ENCODE measurements at regions not wholly inside any gene's neighbourhood (a gene's known extent, or its start where the extent isn't known, plus 50 kb on each side); places are given as distances from the start of the nearest gene placed in this dataset.

DNA sequence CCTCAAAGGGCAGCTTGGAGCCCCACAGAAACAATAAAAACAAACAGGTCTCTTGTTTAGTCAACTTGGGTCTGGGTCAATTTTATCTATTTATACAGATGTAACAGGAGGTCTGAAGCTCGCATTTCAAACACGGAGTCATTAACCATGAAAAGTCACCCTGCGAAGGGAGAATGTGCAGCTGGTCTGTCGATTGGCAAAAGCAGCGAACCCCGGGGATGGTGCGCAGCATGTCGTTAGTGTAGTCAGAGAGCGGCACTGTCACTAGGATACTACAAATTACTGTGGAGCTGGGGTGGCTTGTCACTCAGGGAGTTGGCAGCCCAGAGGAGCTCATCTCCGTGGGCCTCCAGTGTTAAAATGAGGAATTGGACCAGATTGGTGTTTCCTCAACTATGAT is 190.4 kb upstream of the ARG1 start:
- no peak for DNase-seq (ENCODE audit: low spot score in 2 of 2, unreplicated experiment in 2 of 2)
- Mint-ChIP-seq H3K36me3 (no peaks in the 10 kb centered on the region), H3K27ac (no peak overlapping the region), H3K4me1 (peaks cover 21% of the 10 kb centered on the region), H3K4me3 (no peak overlapping the region), H3K27me3 (ENCODE audit: low read depth) (no peaks in the 10 kb centered on the region), H3K9me3 (peaks cover 8% of the 10 kb centered on the region)
- TF ChIP-seq, protein P1, sequence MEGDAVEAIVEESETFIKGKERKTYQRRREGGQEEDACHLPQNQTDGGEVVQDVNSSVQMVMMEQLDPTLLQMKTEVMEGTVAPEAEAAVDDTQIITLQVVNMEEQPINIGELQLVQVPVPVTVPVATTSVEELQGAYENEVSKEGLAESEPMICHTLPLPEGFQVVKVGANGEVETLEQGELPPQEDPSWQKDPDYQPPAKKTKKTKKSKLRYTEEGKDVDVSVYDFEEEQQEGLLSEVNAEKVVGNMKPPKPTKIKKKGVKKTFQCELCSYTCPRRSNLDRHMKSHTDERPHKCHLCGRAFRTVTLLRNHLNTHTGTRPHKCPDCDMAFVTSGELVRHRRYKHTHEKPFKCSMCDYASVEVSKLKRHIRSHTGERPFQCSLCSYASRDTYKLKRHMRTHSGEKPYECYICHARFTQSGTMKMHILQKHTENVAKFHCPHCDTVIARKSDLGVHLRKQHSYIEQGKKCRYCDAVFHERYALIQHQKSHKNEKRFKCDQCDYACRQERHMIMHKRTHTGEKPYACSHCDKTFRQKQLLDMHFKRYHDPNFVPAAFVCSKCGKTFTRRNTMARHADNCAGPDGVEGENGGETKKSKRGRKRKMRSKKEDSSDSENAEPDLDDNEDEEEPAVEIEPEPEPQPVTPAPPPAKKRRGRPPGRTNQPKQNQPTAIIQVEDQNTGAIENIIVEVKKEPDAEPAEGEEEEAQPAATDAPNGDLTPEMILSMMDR (IDR thresholded peaks at IDR 0.05; ENCODE audit: unreplicated experiment) = no peak

DNA sequence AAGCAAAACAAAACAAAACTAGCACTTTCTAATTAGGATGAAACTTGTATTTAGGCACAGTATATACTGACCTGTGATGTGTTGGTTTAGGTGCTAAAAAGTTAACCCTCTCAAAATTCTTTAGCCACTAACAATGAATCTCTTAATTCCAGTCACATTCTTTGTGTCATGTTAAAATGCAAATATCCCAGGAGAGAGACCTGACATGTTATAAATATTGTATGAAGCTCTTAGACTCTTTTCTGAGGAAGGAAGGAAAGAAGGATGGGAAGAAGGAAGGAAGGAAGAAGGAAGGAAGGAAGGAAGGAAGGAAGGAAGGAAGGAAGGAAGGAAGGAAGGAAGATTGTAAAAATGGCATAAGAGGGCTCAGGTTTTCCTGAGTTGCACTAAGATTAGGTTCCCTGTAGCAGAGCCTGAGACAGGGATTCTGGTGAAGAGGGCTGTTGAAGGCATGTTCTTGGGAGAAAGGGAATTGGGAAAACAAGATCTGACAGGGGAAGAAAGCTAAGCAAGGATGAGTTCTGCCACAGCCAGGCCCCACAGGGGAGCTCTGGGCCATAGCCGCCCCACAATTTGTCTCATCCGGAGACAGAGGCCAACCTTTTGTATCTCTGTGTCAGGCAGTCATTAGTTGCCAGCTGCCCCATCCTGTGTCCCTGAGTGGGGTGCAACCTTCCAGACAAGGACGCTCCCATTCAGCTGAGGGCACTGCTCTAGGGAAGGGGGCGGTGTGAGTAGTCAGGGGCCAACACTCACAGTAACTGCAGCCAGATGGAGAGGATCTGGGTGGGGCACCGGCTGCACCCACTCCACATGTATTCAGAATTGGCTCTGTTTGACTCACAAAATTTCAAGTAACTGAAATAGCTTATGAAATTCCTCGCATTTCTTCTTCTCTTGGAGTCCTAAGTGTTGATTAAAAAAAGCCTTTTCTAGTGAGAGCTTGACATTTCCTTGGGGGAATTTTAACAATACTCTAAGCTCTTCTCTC is 189.3 kb upstream of the ARG1 start:
- H3K27ac Mint-ChIP-seq = no peak overlapping the region
- no peak for DNase-seq (ENCODE audit: low spot score in 2 of 2, unreplicated experiment in 2 of 2)
- H3K4me3 Mint-ChIP-seq = no peak overlapping the region
- TF ChIP-seq, protein P1 (IDR thresholded peaks at IDR 0.05; ENCODE audit: unreplicated experiment) = no peak
- H3K36me3 Mint-ChIP-seq = no peaks in the 10 kb centered on the region
- no peaks in the 10 kb centered on the region for H3K27me3 Mint-ChIP-seq (ENCODE audit: low read depth)
- H3K9me3 Mint-ChIP-seq = peaks cover 8% of the 10 kb centered on the region
- H3K4me1 Mint-ChIP-seq = peaks cover 21% of the 10 kb centered on the region

DNA sequence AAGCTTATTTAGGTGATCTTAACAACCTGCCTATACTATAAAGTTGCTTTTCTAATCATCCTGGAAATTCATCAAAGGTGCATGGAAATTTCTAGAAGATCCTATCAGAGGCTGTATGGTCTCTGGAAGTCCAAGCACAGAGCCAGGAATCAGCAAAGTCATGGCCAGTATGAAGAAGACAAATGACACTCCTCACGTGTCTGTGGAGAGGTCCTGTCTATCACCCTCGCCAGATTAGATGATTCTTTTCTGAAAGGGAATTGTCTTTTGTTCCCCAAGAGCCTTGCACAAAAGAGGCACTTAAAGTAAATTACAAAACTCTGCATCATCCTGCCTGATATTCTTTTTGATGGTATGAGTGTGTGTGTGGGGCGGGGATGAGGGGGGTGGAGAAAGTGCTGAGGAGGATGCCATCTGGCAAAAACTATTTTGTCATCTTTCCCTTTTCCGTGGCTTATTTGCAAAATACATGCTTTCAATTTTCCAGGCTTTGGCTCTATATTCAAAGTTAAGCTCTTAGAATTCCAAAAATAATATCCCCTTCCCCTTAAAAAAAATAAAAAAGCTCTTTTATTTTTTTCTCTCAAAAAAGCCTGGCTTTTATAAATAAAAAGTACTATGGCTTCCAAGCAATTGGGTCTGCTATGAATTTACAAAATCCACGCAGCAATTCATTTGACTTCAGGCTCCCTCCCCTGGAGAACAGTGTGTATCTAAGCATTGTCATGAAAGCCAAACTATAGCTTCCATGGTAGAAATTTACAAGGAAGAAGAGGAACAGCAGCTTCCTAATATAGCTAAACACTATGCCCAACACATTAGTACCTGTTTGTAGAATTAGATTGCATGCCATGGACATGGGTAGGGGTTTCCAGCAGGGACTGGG is 185.2 kb upstream of the ARG1 start:
- peaks cover 5% of the 10 kb centered on the region for H3K9me3 Mint-ChIP-seq
- H3K27me3 Mint-ChIP-seq (ENCODE audit: low read depth) = no peaks in the 10 kb centered on the region
- TF ChIP-seq, protein P1 (IDR thresholded peaks at IDR 0.05; ENCODE audit: unreplicated experiment) = no peak
- no peak overlapping the region for H3K27ac Mint-ChIP-seq
- H3K36me3 Mint-ChIP-seq = no peaks in the 10 kb centered on the region
- H3K4me3 Mint-ChIP-seq = no peak overlapping the region
- no peak for DNase-seq (ENCODE audit: low spot score in 2 of 2, unreplicated experiment in 2 of 2)
- peaks cover 25% of the 10 kb centered on the region for H3K4me1 Mint-ChIP-seq

DNA sequence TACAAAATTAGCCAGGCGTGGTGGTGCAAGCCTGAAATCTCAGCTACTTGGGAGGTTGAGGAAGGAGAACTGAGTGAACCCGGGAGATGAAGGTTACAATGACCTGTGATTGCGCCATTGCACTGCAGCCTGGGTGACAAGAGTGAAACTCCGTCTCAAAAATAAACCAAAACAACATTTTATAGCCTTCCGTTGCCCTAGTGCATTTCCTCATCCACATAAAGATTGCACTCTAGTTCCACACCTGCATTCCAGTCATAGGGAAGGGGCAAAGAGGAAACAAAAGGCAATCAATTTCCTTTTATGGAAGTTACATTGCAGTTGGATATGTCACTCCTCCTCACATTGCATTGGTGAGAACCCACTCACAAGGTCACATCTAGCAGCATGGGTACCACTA is 182.7 kb upstream of the ARG1 start:
- no peak overlapping the region for H3K4me3 Mint-ChIP-seq
- peaks cover 6% of the 10 kb centered on the region for H3K36me3 Mint-ChIP-seq
- no peak overlapping the region for H3K27ac Mint-ChIP-seq
- H3K4me1 Mint-ChIP-seq = peaks cover 10% of the 10 kb centered on the region
- DNase-seq (ENCODE audit: low spot score in 2 of 2, unreplicated experiment in 2 of 2) = no peak
- no peaks in the 10 kb centered on the region for H3K27me3 Mint-ChIP-seq (ENCODE audit: low read depth)
- TF ChIP-seq, protein P1 (IDR thresholded peaks at IDR 0.05; ENCODE audit: unreplicated experiment) = no peak
- peaks cover 15% of the 10 kb centered on the region for H3K9me3 Mint-ChIP-seq

DNA sequence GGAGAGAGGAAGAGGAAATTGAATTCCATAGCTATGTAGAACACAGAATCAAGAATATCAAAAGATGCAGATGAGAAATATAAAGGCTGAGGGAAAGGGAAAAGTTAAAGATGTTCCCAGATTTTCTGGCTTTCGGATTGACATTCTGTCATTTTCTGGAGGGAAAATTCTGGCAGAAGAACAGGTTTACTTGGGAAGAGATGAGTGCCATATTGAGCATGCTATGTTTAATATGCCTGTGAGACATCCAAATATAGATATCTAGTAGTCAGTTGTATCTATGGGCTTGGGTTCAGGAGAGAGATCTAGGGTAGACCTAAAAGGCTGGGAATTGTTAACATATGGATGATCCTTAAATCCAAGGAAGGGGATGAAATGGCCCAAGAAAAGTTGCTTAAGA is 181.9 kb upstream of the ARG1 start:
- Mint-ChIP-seq H3K27ac (no peak overlapping the region), H3K27me3 (ENCODE audit: low read depth) (no peaks in the 10 kb centered on the region), H3K4me1 (peaks cover 5% of the 10 kb centered on the region), H3K4me3 (no peak overlapping the region), H3K36me3 (peaks cover 6% of the 10 kb centered on the region), H3K9me3 (peaks cover 11% of the 10 kb centered on the region)
- TF ChIP-seq, protein P1 (IDR thresholded peaks at IDR 0.05; ENCODE audit: unreplicated experiment) = no peak
- no peak for DNase-seq (ENCODE audit: low spot score in 2 of 2, unreplicated experiment in 2 of 2)
